ENCODE measurements at regions not wholly inside any gene's neighbourhood (a gene's known extent, or its start where the extent isn't known, plus 50 kb on each side); places are given as distances from the start of the nearest gene placed in this dataset.

DNA sequence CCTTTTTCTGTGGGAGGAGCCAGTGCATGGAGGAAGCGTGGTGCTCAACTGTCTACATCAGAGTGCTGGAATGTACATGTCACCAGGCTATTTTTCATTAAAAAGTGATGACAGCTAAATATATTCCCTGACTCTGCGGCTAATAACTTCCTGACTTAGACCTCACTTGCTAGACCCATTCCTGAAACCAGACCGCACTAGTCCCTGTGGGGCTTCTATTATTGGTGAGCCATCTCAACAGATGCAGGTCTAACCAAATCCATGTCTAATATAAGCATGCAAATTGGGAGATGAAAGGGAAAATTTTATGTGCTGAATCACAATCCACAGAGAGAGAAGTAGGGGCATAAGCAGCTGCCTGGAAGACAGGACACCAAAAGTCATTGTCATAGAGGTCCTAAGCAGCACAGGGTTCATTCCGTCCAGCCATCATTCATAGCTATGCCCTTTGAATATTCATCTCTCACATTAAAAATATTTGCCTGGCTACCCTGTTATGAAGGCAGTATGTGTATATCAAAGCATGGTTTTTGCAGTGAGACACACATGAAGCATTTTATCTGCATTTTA lies 110.9 kb upstream of the BLID start:
- no peak for DNase-seq

DNA sequence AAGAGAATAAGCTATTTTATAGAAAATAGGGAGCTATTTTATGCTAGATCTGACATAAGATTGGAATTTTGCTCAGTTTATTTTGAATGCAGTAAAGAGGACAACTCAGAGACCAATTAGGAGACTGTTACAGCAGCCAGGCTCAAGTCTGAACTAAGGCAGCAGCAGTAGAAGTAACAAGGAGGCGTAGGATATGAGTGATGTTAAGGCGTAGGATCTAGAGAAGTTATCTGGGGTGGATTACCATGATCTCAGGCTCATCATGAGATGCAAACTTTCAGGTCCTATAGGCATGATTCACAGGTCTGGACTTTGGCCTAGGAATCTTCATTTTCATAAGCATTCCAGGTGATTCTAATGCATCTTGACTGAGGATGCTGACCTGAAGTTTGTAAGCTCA lies 108.9 kb upstream of the BLID start:
- DNase-seq = no peak

DNA sequence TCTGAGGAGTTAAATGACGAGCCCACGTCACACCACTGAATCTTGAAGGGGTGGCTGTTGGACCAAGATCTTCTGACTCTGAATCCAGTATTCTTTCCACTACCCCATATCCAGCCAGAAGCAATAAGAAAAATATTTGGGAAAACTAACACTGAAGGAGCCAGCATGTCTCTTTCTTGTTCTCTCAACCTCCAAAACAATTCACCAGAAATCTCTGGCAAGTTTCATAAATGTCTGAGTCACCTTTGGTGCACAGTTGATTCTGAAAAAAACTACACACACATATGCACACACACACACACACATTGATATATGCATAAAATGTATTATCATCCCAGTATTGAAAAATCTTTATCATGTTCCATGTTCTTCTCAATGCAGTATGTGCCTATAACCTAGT lies 104.3 kb upstream of the BLID start:
- DNase-seq = no peak

DNA sequence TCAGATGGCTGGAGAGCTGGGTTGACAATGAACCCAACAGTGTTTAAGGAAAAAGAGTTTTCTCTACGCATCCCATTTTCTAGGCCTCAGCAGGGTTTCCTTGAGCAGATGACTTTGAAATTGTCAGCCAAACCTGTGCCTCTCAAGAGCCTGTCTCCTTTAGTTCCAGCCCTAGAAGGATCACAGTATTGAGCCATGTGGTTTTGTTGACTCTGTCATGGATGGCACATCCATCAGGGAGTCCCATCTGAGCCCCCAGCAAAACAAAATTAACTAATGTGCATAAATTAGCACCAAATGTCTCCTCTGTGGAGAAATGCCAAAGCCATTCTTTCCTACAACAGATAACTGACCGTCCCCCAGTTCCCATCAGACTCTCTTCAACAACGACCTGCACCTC lies 103.8 kb upstream of the BLID start:
- no peak for DNase-seq

DNA sequence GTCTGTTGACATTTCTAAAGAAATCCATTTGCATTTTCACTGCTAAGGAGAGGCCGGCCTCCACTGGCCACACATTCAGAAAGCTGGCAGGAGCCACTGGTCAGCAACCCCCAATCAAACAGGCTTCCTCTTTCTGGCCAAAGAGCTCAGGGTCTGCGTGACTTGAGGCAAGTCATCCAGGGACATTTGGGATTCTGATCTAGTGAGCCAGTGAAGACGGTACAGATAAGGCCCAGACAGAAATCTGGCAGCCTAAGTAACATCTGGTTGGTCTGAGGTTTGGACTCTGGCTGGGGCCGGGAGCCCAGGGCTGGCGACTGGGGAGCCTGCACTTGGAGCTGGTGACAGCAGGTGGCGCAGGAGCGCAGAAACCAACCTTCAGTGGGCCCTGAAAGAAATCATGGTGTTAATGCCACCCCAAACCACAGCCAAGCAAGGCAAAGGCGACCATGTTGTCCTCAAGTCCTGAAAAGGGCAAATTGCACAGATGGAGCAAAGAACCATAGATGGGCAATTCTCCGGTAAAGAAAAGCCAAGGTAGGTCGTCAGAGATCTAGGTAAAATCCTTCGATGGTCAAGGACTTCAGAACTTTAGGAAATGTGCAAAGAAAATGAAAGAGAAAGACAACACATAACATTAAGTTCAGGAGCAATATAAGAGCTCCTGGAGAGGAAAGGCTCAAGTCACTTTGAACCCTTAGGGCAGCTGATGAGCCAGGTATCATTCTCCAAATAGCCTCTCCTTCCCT lies 99.4 kb upstream of the BLID start:
- no peak for DNase-seq

DNA sequence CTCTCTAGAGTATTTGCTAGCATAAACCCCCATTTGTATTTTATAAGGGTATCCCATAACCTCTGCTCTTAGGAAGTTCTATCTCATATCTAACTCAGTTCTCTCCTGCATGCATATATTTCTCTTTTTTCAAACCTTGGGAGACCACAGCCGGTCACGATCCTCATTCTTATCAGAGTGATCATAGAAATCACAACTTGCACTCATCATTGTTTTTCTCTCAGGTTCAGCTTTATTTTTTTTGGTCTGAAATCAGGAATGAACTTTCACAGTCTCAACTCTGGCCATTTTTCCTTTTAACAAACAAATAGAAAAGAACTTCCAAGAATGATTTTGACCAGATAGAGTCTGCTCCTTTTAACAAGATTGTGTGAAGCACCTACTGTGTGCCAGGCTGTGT lies 98.6 kb upstream of the BLID start:
- DNase-seq = no peak

DNA sequence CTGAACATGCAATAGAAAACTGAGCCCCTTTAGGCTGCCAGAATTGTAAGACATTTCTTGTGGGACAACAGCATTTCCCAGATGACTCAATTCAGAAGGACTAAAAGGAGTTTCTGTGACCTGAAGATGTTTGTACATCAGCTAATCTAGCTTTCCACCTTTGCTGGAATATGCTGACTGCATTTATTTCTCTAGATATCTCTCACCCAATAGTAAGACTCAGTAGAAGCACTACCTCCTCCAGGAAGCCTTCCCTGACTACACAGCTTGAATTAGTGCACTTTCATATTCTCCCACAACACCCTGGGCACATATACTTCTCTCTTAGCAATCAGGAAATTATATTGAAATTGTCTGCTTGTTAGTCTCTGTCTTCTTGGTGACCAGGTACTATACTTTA lies 98.1 kb upstream of the BLID start:
- DNase-seq = no peak

DNA sequence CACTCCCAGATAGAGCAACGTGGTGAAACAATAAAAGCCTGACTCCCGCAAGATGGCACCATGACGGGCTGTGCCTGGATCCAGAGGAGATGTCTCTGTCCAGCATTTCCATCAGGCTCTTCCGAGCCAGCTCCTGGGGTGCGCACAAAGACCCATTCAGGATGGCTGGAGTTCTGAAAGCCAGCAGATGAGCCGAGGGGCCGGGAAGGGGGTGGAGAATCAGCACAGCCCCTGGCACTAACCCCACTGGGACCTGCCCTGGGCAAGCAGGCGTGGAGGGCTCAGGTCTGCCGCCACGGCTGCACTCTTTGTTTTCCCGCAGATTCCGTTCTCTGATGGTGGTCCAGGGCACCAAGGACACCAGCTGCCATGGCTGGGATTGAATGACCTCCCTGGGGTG lies 97.2 kb upstream of the BLID start:
- no peak for DNase-seq

DNA sequence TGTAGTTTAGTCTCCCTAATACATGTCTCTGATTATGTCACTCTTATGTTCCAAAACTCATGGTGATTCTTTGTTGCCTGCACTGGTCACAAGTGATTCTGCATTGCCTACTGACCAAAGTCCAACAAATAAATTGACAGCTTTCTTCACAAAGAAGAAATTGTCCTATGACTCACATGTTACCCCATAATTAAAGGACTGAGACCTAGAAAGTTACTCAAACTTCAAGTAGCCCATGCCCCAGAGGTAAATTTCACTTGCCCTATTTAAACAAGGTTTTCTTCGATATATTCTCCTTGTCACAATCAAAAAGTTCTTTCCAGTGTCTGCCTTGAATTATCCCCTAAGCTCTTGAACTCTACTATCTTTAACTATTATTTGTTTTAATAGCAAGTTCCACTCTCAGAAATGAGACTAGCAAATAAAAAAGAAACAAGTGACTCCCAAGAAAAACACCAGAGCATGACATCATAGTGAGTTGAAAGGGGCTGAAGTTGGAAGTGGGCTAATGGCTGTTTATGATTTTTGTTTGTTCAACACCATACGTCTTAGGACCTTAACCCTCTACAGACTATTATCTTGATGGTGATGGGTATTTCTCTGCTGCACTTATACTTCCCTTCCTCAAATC lies 94.5 kb upstream of the BLID start:
- no peak for DNase-seq

DNA sequence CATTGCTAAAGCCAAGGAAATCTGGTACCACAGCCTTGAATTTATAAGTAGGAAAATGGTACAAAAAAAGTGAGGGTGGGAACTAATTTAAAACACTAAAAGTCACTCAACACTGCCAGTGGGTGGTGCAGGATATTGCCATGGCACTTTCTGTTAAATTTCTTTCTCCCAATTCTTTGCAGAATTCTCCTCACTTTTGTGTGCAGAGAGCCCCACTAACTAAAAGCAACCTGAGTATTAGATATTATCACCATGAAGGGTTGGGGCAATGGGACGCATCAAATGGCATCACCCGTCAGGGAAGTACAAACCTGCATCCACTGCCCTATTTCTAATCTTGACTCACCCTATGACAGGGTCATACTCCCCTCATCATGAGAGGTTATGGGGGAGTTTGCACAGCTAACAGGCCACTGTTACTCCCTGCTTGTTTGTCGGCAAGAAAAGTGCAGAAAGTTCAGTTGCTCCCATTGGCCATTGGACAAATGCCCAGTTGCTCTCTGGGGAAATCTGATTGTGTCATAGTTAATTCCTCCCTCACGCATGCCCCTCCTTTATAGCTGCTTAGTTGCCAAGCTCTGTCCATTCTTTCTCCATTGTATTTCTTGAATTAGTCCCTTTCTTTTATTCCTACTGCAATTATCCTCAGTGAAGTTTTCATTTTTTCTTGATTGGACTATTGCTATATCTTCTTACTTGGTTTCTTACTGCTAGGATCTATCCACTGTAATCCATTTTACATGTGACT lies 93.8 kb upstream of the BLID start:
- no peak for DNase-seq

DNA sequence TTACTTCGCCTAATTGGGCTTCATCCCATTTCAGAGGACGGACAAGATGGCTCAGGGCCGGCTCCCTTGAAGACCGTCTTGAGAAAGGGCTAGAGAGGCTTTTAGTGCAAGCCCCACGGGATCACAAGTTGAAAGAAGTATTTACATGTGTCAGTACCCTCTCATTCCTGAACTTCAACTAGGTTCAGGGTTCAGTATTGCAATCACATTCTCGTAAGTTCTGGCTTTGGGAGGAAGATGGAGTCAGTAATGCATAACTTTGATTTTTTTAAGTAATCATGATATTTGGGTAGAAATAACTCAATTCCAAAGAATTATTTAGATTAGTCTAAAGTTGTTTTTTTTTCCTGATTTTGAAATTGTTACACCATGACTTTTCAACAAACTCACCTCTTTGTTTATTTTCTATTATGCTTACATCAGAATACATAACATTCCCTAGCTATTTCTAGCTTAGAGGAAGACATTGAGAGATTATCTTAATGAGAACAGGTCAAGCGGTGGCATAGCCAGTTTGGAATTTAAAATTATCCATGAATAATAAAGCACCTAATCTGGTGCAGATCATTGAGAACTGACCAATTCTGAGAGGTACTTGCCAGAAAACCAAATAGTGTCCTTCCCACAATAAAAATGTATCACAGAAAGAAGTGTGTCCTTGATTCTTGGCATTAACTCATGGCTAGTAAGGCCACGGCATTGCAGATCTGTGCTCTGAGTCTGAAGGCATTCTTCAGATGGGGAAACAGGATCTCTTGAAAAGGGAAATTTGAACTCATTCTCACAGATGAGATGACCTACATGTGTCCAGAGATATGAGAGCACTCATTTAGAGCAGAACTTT lies 92.1 kb upstream of the BLID start:
- no peak for DNase-seq

DNA sequence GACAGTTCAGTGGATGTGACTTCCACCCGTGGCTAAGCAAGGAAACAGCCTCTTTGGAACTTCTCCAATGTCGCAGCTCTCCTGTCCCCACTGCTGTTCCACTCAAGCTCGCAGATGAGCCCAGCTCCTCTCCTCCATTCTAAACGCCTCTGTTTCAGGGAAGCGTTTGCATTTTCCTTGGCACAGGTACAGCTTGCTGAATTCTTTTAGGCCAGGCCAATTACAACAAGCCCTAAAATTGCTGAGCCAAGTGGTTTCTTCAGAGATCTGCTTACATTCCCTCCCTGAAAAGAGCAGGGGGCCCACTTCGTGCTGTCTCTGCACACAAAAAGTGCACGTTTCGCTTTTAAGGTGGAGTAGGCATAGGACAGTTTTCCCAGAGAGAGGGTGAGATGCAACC lies 91.5 kb upstream of the BLID start:
- no peak for DNase-seq

DNA sequence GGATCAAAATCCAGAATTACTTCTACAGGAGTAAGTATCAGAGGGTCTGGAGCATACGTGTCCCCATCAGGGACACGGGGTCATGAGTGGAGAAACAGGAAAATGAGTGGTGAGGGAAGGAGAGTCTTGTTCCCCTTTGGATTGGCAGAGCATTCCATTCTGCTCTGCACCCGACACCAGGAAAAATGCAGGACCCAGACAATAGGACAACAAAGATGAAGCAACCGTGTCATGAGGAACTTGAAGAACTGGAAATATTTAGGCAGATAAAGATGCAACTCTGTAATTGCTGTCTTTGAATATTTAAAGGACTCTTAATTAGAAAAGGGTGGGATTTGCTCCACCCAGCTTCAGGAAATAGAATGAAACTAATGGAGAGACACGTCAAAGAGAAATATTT lies 89.0 kb upstream of the BLID start:
- DNase-seq = no peak

DNA sequence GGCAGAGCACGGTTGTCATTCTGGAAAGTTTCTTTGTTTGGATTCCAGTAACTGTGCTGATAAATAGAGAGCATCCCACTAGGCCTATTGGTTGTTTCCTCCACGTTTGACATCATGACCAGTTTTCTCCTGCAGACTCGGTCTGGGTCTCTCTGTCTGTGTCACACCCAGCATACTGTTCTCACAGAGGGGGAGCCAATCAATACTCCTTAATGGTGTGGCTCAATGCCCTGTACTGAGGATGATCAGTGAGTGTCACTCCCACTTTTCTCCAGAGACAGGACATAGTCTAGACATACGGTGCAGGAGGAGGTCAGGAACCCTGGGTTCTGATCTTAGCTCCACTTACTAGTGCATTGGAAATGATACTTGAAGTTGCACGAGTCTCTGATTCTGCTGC lies 88.2 kb upstream of the BLID start:
- no peak for DNase-seq

DNA sequence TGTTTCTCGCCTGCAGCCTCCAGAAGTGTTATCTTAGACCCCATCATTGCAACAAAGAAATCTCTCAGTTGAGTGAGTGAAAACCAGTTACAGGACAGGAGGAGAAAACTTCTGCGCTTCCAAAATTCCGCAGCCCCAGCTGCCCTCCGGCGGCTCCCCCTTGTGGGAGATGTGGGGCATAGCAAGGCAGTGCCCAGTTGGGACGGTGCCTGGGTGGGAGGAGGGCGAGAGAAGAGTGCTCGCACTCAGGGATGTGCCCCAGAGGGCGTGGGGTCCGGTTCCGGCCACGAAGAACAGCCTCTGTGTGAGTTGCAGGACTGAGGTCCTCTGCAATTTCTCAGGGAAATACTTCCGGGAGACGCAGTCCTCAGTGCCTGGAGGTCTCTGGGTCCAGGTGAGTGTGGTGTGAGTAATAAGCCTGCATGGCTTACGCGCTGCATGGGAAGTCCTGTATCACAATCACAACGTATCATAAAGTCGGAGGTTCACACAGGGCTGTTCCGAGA lies 87.0 kb upstream of the BLID start:
- no peak for DNase-seq

DNA sequence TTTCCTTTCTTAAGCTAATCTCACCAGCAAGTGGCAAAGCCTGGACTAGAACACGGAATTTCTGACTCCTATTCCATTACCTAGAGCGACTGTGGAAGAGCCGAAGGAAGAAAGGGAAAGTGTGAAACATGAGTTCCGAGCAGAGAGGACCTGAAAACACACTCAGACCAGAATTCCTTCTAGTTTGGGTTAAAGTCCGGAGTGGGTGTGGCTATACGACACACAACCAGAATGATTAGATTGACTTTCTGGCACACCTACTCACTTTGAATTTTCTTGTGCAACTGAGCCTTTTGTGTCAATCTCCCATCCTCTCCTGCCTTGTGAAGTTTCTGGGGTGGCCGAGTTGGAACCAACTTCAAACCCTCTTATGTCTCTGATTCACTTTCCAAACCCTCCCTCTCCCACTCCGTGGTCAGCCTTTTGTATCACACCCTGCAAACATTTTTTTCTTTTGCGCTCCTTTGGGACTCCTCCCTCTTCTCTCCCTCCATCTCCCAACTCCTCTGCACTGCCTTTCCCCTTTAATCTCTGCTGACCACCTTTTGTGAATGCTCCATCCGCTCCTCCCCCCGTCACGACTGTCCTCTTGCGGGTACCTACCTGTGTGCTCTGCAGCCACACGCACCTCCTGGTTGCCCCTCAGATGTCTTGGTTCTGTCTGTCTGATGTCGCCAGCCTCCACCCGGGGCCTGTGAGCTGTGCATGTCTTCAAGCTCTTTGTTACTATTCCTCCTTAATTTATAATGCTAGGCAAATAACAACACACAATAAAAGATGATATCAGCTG lies 86.3 kb upstream of the BLID start:
- no peak for DNase-seq

DNA sequence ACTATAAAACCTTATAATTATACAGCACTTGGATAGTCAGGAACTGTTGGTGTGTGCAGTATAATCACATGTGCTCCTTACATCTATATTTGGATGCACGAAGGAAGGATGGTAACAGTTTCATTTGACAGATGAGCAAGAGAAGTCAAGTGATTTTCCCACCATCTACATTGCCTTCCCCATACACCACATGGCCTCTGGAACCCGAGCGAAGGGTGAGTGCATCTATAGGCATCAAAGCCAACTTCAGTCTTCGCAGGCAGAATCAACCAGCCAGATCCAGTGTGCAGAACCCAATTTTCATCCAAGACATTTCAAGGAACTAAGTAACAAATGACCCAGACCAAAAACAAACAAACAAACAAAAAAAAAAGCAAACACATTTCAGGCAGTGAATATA lies 85.1 kb upstream of the BLID start:
- no peak for DNase-seq

DNA sequence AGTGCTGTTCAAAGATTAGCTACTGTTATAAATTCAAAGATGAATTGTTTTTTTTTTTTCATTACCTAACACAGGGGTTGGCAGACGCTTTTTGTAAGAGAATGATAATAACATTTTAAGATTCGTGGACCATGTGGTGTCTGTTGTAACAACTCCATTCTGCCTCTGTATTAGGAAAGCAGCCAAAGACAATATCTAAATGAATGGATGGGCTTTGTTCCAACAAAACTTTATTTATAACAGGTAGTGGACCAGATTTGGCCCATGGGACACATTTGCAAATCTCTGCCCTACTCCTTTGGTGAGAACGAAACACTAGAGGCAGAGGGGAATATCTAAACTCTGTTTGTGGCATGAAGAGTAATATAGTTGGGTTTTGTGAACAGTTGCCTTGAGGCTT lies 83.6 kb upstream of the BLID start:
- DNase-seq = no peak

DNA sequence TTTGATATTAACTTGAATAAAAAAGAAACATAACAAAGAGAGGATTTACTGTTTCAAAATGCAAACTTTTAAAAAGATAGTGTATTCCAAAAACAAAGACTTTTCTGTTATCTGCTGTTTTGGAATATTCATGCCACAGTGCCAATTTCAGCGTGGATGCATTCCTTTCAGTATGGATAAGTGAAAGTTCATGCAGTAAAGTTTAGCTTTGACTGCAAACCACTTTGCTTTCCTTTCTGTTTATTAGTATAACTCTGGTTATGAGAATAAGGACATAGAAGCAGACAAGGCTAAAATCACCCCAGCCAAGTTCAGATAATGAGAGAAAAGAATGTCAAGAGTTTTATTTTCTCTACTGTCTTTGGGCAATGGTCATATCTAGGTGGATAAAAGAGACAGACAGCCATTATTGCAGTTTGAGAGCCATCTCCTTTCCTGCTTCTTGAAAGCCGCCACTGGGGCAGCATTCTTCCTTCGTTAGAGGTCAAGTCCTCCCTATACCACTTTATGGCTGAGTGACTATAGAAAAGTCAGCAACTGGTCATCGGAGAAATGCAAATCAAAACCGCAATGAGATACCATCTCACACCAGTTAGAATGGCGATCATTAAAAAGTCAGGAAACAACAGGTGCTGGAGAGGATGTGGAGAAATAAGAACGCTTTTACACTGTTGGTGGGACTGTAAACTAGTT lies 82.4 kb upstream of the BLID start:
- DNase-seq = no peak

DNA sequence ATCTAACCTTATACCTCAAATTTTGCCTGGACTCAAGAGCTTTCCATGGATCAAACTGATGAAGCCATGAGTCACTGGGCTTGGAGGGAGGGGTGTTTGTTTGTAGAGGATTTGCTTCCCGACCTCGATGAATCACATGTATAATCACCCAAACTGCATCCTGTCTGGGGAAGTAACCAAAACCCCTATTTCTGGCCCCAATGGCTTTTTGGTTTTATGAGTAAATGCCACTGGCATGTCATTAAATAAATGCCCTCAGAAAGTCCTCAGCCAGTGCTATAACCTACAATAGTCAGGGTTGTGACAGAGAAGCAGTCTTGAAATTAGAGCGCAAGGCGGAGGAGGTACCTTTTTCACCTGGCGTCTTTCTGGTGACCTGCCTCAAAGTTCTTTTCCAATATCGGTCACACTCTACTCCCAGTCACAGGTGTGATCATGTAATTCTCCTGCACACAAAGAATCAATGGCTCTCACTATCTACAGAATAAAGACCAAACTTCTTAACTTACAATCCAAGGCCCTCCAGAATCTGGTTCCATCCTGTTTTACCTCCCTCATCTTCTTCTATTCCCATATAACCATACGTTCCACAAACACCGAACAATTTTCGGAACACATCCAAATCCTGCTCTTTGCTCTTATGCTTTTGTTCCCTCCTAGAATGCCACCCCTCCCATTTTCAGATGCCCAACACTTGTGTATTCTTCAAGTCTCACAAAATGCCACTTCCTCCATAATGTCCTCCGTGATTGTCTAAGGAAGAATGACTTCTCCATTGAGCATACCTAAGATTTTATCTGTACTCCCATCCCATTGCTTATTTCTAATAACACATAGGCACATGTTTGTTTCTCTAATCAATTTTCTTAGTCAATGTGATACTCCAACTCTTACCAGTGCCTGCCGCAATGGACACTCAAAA lies 81.3 kb upstream of the BLID start:
- no peak for DNase-seq

All from central memory CD4-positive, alpha-beta T cell (primary cell).